ENCODE measurements at regions not wholly inside any gene's neighbourhood (a gene's known extent, or its start where the extent isn't known, plus 50 kb on each side); places are given as distances from the start of the nearest gene placed in this dataset.

DNA sequence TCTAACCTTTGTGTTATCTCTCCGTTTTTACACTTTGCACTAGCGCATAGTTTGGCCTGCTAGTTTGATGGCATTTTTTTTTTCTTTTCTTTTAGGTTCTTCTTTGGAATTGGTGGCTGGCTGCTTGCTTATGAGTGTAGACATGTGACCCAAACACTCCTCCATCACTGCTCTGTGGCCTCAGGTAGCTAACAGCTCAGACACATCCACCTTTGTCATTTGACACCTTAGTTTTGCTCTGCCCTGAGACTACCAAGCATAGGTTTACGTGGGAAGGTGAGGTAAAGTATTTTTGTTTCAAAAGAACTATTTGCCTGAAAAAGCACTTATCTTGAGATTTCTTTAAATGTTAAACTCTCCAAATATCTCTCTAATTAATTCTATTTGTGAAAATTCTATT is 368.4 kb upstream of the MAP3K7 start:
- Mint-ChIP-seq H3K27me3 (ENCODE audit: unreplicated experiment) (no peaks in the 10 kb centered on the region), H3K27ac (ENCODE audit: unreplicated experiment) (no peak overlapping the region), H3K4me3 (ENCODE audit: unreplicated experiment) (no peak overlapping the region), H3K36me3 (ENCODE audit: unreplicated experiment) (no peaks in the 10 kb centered on the region), H3K9me3 (ENCODE audit: unreplicated experiment) (peaks cover 2% of the 10 kb centered on the region), H3K4me1 (ENCODE audit: low read depth, unreplicated experiment) (no peaks in the 10 kb centered on the region)
- no peak for TF ChIP-seq CTCF (IDR thresholded peaks at IDR 0.05; ENCODE audit: partially characterized antibody, unreplicated experiment)
- no peak for DNase-seq

DNA sequence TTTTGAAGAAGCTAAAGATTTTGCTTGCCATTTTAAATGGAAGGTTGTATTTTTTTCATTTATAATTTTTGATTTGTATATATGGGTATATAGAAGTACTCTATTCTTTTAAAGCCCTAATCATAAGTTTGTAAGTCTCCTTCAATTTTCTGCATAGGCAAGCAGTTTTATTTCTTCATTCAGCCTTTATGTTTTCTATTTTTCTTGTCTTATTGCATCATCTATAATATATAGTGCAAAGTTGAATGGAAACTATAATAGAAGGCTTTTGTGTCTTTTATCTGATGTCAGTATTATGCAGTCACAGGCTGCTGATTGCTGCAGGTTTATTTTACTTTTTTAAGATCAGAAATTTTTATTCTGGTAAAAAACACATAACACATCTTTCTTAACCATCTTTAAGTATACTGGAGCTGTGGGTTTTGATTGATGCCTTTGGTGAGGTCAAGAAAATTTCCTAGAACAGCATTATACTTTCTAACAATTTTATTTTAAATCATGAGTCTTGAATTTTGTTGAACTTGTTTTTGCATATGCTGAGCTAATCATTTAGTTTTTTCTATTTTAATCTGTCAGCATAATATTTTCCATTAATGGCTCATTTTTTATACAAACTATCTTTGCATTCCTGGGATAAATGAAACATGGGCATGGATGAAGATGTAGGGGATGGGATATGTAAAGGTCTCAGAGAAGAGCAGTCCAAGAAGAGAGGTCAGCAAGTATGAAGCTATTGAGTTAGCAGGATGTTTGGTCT is 366.7 kb upstream of the MAP3K7 start:
- Mint-ChIP-seq H3K27me3 (ENCODE audit: unreplicated experiment) (no peaks in the 10 kb centered on the region), H3K9me3 (ENCODE audit: unreplicated experiment) (peaks cover 2% of the 10 kb centered on the region), H3K36me3 (ENCODE audit: unreplicated experiment) (no peaks in the 10 kb centered on the region), H3K4me1 (ENCODE audit: low read depth, unreplicated experiment) (no peaks in the 10 kb centered on the region), H3K27ac (ENCODE audit: unreplicated experiment) (no peak overlapping the region), H3K4me3 (ENCODE audit: unreplicated experiment) (no peak overlapping the region)
- TF ChIP-seq CTCF (IDR thresholded peaks at IDR 0.05; ENCODE audit: partially characterized antibody, unreplicated experiment) = no peak
- no peak for DNase-seq

DNA sequence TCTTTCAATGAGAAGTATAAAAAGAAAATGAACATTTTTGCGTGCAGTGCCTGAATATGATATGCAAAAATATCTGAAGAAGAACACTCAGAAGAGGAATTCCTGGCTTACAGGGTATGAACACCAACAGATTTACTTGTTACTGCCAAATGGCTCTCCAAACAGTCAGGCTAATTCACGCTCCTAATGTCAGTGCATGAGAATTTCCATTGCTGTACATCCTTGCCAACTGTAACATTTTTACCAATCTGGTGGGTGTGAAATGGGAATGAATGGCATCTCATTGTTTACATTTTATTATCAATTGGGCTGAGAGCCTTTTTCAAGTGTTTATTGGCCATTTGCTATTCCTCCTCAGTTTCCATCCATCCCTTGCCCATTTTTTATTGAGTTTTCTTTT is 365.3 kb upstream of the MAP3K7 start:
- Mint-ChIP-seq H3K9me3 (ENCODE audit: unreplicated experiment) (peaks cover 2% of the 10 kb centered on the region), H3K4me1 (ENCODE audit: low read depth, unreplicated experiment) (no peaks in the 10 kb centered on the region), H3K27me3 (ENCODE audit: unreplicated experiment) (no peaks in the 10 kb centered on the region), H3K36me3 (ENCODE audit: unreplicated experiment) (no peaks in the 10 kb centered on the region), H3K27ac (ENCODE audit: unreplicated experiment) (no peak overlapping the region), H3K4me3 (ENCODE audit: unreplicated experiment) (no peak overlapping the region)
- no peak for TF ChIP-seq CTCF (IDR thresholded peaks at IDR 0.05; ENCODE audit: partially characterized antibody, unreplicated experiment)
- DNase-seq = no peak

DNA sequence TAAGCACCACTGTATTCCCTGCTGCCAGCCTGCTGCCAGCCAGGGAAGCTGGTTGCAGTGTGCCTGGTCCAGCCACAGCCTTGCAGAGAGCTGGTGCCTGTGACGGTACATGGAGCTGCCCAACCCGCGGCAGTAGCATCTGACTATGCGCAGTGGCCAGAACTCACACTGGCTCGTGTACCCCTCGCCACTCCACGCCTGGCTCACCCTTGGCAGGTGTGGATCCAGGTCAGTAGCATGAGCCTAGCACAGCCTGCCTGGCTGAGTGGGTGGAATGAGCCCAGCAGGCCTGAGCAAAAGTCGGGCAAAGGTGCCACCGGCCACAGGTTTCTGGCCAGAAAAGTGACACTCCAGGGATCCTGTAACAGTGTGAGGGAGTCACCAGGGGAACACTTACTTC is 361.7 kb upstream of the MAP3K7 start:
- DNase-seq = no peak
- no peaks in the 10 kb centered on the region for H3K9me3 Mint-ChIP-seq (ENCODE audit: unreplicated experiment)
- no peak overlapping the region for H3K27ac Mint-ChIP-seq (ENCODE audit: unreplicated experiment)
- H3K27me3 Mint-ChIP-seq (ENCODE audit: unreplicated experiment) = no peaks in the 10 kb centered on the region
- peaks cover 8% of the 10 kb centered on the region for H3K4me1 Mint-ChIP-seq (ENCODE audit: low read depth, unreplicated experiment)
- TF ChIP-seq CTCF (IDR thresholded peaks at IDR 0.05; ENCODE audit: partially characterized antibody, unreplicated experiment) = no peak
- no peaks in the 10 kb centered on the region for H3K36me3 Mint-ChIP-seq (ENCODE audit: unreplicated experiment)
- H3K4me3 Mint-ChIP-seq (ENCODE audit: unreplicated experiment) = no peak overlapping the region

DNA sequence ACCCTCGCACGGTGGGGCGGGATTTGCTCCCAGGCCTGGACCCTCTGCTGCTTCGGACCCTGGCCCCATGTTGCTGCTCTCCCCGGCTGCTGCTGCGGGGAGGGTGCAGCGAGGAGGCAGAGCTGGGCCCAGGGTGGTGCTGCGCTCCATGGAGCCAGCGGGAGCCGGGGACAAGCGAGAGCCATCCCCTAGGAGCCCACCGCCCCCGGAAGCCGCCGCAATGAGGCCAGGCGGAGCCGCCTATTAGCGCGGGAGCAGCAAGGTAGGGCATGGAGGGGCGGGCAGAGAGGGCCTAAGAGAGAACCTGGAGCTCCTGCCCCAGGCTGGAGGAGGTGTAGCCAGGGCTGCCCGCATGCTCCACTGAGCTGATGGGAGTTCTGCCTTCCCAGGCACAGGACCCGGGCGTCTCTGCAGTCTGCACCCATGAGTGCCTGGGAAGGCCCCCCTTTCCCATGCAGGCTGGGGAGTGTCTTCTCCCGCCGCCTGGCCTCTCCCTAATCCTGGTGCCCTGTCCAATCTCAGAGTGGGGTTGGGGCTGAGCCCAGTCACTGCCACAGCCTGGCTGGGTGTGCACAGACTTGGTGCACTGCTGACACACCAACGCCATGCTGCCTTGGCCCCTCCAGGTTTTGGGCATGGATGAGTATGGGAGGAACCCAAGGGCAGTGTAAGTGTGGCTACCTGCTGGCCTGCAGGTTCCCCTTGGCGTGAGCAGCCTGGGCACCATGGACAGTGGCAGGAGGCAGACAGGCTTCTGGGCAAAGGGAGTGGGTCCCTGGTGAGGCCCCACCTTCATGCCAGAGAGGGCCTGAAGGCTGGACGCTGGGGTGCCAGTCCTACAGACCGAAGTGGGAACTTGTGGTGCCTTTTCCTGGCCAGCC is 360.6 kb upstream of the MAP3K7 start:
- TF ChIP-seq CTCF (IDR thresholded peaks at IDR 0.05; ENCODE audit: partially characterized antibody, unreplicated experiment) = no peak
- Mint-ChIP-seq H3K27me3 (ENCODE audit: unreplicated experiment) (no peaks in the 10 kb centered on the region), H3K27ac (ENCODE audit: unreplicated experiment) (no peak overlapping the region), H3K4me1 (ENCODE audit: low read depth, unreplicated experiment) (peaks cover 14% of the 10 kb centered on the region), H3K36me3 (ENCODE audit: unreplicated experiment) (no peaks in the 10 kb centered on the region), H3K4me3 (ENCODE audit: unreplicated experiment) (no peak overlapping the region), H3K9me3 (ENCODE audit: unreplicated experiment) (no peaks in the 10 kb centered on the region)
- DNase-seq = no peak

Data from glutamatergic neuron (in vitro differentiated cells).